ENCODE measurements at regions not wholly inside any gene's neighbourhood (a gene's known extent, or its start where the extent isn't known, plus 50 kb on each side); places are given as distances from the start of the nearest gene placed in this dataset.

GRCh38 chr15:31151301-31152233 lies 50.0 kb upstream of the TRPM1 start:
- in situ Hi-C loops (cut with HindIII; ENCODE audit: low pct_ligation_motif_present, low pct_unique_long_range_greater_than_20kb, low sequenced_read_pairs) = no loop called here

GRCh38 chr15:31153531-31153930 lies 52.0 kb upstream of the TRPM1 start:
- in situ Hi-C loops (cut with HindIII; ENCODE audit: low pct_ligation_motif_present, low pct_unique_long_range_greater_than_20kb, low sequenced_read_pairs) = no loop called here
- DNase-seq = no peak

More at GRCh38 chr15:31151301-31152233, 50.0 kb upstream of the TRPM1 start:
- no peak for DNase-seq

- in situ Hi-C loops (cut with HindIII; ENCODE audit: low pct_ligation_motif_present, low pct_unique_long_range_greater_than_20kb, low sequenced_read_pairs) = no loop called here
These were observed 53.6 kb upstream of the TRPM1 start for GRCh38 chr15:31155151-31155550.

GRCh38 chr15:31156226-31156625 lies 54.7 kb upstream of the TRPM1 start:
- DNase-seq = no peak
- in situ Hi-C loops (cut with HindIII; ENCODE audit: low pct_ligation_motif_present, low pct_unique_long_range_greater_than_20kb, low sequenced_read_pairs) = no loop called here

More at GRCh38 chr15:31155151-31155550, 53.6 kb upstream of the TRPM1 start:
- DNase-seq = no peak

GRCh38 chr15:31156808-31157207 lies 55.3 kb upstream of the TRPM1 start:
- in situ Hi-C loops (cut with HindIII; ENCODE audit: low pct_ligation_motif_present, low pct_unique_long_range_greater_than_20kb, low sequenced_read_pairs) = no loop called here

GRCh38 chr15:31157644-31158069 lies 56.1 kb upstream of the TRPM1 start:
- in situ Hi-C loops (cut with HindIII; ENCODE audit: low pct_ligation_motif_present, low pct_unique_long_range_greater_than_20kb, low sequenced_read_pairs) = no loop called here
- DNase-seq = no peak

More at GRCh38 chr15:31156808-31157207, 55.3 kb upstream of the TRPM1 start:
- DNase-seq = no peak

- no peak for DNase-seq
- in situ Hi-C loops (cut with HindIII; ENCODE audit: low pct_ligation_motif_present, low pct_unique_long_range_greater_than_20kb, low sequenced_read_pairs) = no loop called here
These were observed 57.5 kb upstream of the TRPM1 start for GRCh38 chr15:31158858-31159569.

- DNase-seq = no peak
- in situ Hi-C loops (cut with HindIII; ENCODE audit: low pct_ligation_motif_present, low pct_unique_long_range_greater_than_20kb, low sequenced_read_pairs) = no loop called here
These were observed 58.3 kb upstream of the TRPM1 start for GRCh38 chr15:31159837-31160236.

GRCh38 chr15:31160297-31160696 lies 58.8 kb upstream of the TRPM1 start:
- DNase-seq = no peak
- in situ Hi-C loops (cut with HindIII; ENCODE audit: low pct_ligation_motif_present, low pct_unique_long_range_greater_than_20kb, low sequenced_read_pairs) = no loop called here

GRCh38 chr15:31160740-31161495 lies 59.4 kb upstream of the TRPM1 start:
- in situ Hi-C loops (cut with HindIII; ENCODE audit: low pct_ligation_motif_present, low pct_unique_long_range_greater_than_20kb, low sequenced_read_pairs) = no loop called here

GRCh38 chr15:31161951-31162350 lies 60.4 kb upstream of the TRPM1 start:
- in situ Hi-C loops (cut with HindIII; ENCODE audit: low pct_ligation_motif_present, low pct_unique_long_range_greater_than_20kb, low sequenced_read_pairs) = no loop called here
- DNase-seq = no peak

More at GRCh38 chr15:31160740-31161495, 59.4 kb upstream of the TRPM1 start:
- DNase-seq = no peak

GRCh38 chr15:31162721-31163510 lies 61.4 kb upstream of the TRPM1 start:
- DNase-seq = no peak
- in situ Hi-C loops (cut with HindIII; ENCODE audit: low pct_ligation_motif_present, low pct_unique_long_range_greater_than_20kb, low sequenced_read_pairs) = no loop called here

- no peak for DNase-seq
- in situ Hi-C loops (cut with HindIII; ENCODE audit: low pct_ligation_motif_present, low pct_unique_long_range_greater_than_20kb, low sequenced_read_pairs) = no loop called here
These were observed 62.4 kb upstream of the TRPM1 start for GRCh38 chr15:31163769-31164572.

- in situ Hi-C loops (cut with HindIII; ENCODE audit: low pct_ligation_motif_present, low pct_unique_long_range_greater_than_20kb, low sequenced_read_pairs) = no loop called here
- DNase-seq = no peak
These were observed 63.0 kb upstream of the TRPM1 start for GRCh38 chr15:31164573-31164912.

GRCh38 chr15:31169558-31169957 lies 68.0 kb upstream of the TRPM1 start:
- in situ Hi-C loops (cut with HindIII; ENCODE audit: low pct_ligation_motif_present, low pct_unique_long_range_greater_than_20kb, low sequenced_read_pairs) = no loop called here
- DNase-seq = no peak

- in situ Hi-C loops (cut with HindIII; ENCODE audit: low pct_ligation_motif_present, low pct_unique_long_range_greater_than_20kb, low sequenced_read_pairs) = no loop called here
These were observed 70.2 kb upstream of the TRPM1 start for GRCh38 chr15:31171731-31172130.

GRCh38 chr15:31172606-31173005 lies 71.1 kb upstream of the TRPM1 start:
- in situ Hi-C loops (cut with HindIII; ENCODE audit: low pct_ligation_motif_present, low pct_unique_long_range_greater_than_20kb, low sequenced_read_pairs) = no loop called here
- DNase-seq = no peak

More at GRCh38 chr15:31171731-31172130, 70.2 kb upstream of the TRPM1 start:
- no peak for DNase-seq
